Gastrocnemius medialis (tissue), 4 donors: ENCODE measurements at regions not wholly inside any gene's neighbourhood (a gene's known extent, or its start where the extent isn't known, plus 50 kb on each side); places are given as distances from the start of the nearest gene placed in this dataset.

Source experiments
- CTCF ChIP-seq, 5 experiments: fragments of 450-650 bp in 3 of 5; fragments of 200-600 bp in 2 of 5; sonication (generic) in 2 of 5; IDR thresholded peaks in 4 of 5; conservative IDR thresholded peaks in 1 of 5; 1 replicate in 4 of 5; 2 replicates in 1 of 5; pipeline ENCODE4 v1.5.1; 2016 to 2019; ENCODE audit warnings: antibody characterized with exemption in 5 of 5, mild to moderate bottlenecking in 3 of 5, moderate library complexity in 3 of 5
- POLR2A ChIP-seq, 2 donors: fragments of 450-650 bp; IDR thresholded peaks; one replicate each; pipeline ENCODE4 v1.6.1; 2017; ENCODE audit warnings: antibody characterized with exemption in 2 of 2, mild to moderate bottlenecking in 2 of 2, moderate library complexity in 2 of 2

GRCh38 chr2:17272170-17272569 is 246.1 kb downstream of the RAD51AP2 start:
- TF ChIP-seq CTCF (IDR thresholded peaks at IDR 0.05 in 4 of 5, conservative IDR thresholded peaks at IDR 0.05 in 1 of 5) (no peak), POLR2A (IDR thresholded peaks at IDR 0.05) (no peak)
